GM23338 (cell line): ENCODE measurements at regions not wholly inside any gene's neighbourhood (a gene's known extent, or its start where the extent isn't known, plus 50 kb on each side); places are given as distances from the start of the nearest gene placed in this dataset.

Source experiments
- ATAC-seq: fragments of 200-7000 bp; cut with Tn5 transposase; 3 replicates; pipeline ENCODE4 v1.9.1; 2020
- DNase-seq: peaks from one replicate; pipeline ENCODE4 v3.0.0-alpha.2; 2015; ENCODE audit warnings: low spot score
- H2AFZ ChIP-seq: fragments of 200-600 bp; sonication (generic); 2 replicates; pipeline ENCODE4 v1.8.0; 2016; ENCODE audit warnings: antibody characterized with exemption, mild to moderate bottlenecking, moderate library complexity
- H3F3A ChIP-seq: fragments of 200-600 bp; sonication (generic); replicated peaks from 2 replicates; pipeline ENCODE4 v1.8.0; 2017; ENCODE audit warnings: antibody characterized with exemption, mixed run types, low read depth
- H3K27ac ChIP-seq: fragments of 200-600 bp; sonication (generic); 2 replicates; pipeline ENCODE4 v1.6.1; 2016; ENCODE audit warnings: low read depth
- H3K27me3 ChIP-seq: fragments of 200-600 bp; sonication (generic); 2 replicates; pipeline ENCODE4 v1.8.0; 2016; ENCODE audit warnings: mild to moderate bottlenecking, mixed run types, moderate library complexity; ENCODE audit not compliant: insufficient read depth
- H3K36me3 ChIP-seq: fragments of 200-600 bp; sonication (generic); 2 replicates; pipeline ENCODE4 v1.8.0; 2016; ENCODE audit warnings: mild to moderate bottlenecking; ENCODE audit not compliant: insufficient read depth
- H3K4me1 ChIP-seq: fragments of 200-600 bp; sonication (generic); 2 replicates; pipeline ENCODE4 v1.8.0; 2016; ENCODE audit warnings: mild to moderate bottlenecking, moderate library complexity; ENCODE audit not compliant: insufficient read depth
- H3K4me2 ChIP-seq: fragments of 200-600 bp; sonication (generic); 2 replicates; pipeline ENCODE4 v1.7.1; 2017; ENCODE audit warnings: mixed run types
- H3K4me3 ChIP-seq: fragments of 200-600 bp; sonication (generic); 2 replicates; pipeline ENCODE4 v1.6.1; 2016; ENCODE audit warnings: mixed run types
- H3K79me2 ChIP-seq: fragments of 200-600 bp; sonication (generic); replicated peaks from 2 replicates; pipeline ENCODE4 v1.8.0; 2017; ENCODE audit warnings: mild to moderate bottlenecking; ENCODE audit not compliant: insufficient read depth
- H3K9me2 ChIP-seq: fragments of 200-600 bp; sonication (generic); 2 replicates; pipeline ENCODE4 v1.8.0; 2017; ENCODE audit not compliant: insufficient read depth
- H4K20me1 ChIP-seq: fragments of 200-600 bp; sonication (generic); replicated peaks from 2 replicates; pipeline ENCODE4 v1.8.0; 2017; ENCODE audit warnings: mild to moderate bottlenecking; ENCODE audit not compliant: insufficient read depth
- H3K27ac Mint-ChIP-seq: 2 replicates; pipeline ENCODE4 v1.8.0; 2020; ENCODE audit warnings: inconsistent platforms, mild to moderate bottlenecking, moderate library complexity, mixed read lengths
- H3K27me3 Mint-ChIP-seq: 3 replicates; pipeline ENCODE4 v1.8.0; 2022; ENCODE audit warnings: low read depth, mild to moderate bottlenecking, moderate library complexity, mixed read lengths, inconsistent platforms; ENCODE audit not compliant: insufficient read depth, poor library complexity
- H3K36me3 Mint-ChIP-seq: 3 replicates; pipeline ENCODE4 v1.8.0; 2021; ENCODE audit warnings: low read depth, mild to moderate bottlenecking, inconsistent platforms, moderate library complexity, mixed read lengths
- H3K4me1 Mint-ChIP-seq: 3 replicates; pipeline ENCODE4 v1.8.0; 2020; ENCODE audit warnings: mild to moderate bottlenecking, inconsistent platforms, mixed read lengths
- H3K4me3 Mint-ChIP-seq: 3 replicates; pipeline ENCODE4 v1.8.0; 2021; ENCODE audit warnings: moderate library complexity, mild to moderate bottlenecking, inconsistent platforms, mixed read lengths
- H3K9me3 Mint-ChIP-seq: 3 replicates; pipeline ENCODE4 v1.8.0; 2020; ENCODE audit warnings: moderate library complexity, mild to moderate bottlenecking, inconsistent platforms, mixed read lengths
- CREB1 ChIP-seq: fragments of 250-450 bp; sonication (Bioruptor Pico); IDR thresholded peaks from 2 replicates; pipeline ENCODE4 v1.5.0; 2020; ENCODE audit warnings: low read depth, mild to moderate bottlenecking, moderate library complexity
- EZH2 ChIP-seq: fragments of 200-600 bp; sonication (generic); IDR thresholded peaks from one replicate; pipeline ENCODE4 v1.8.0; 2017; ENCODE audit warnings: antibody characterized with exemption, mild to moderate bottlenecking, low read depth; ENCODE audit not compliant: unreplicated experiment
- POLR2AphosphoS5 ChIP-seq: IDR thresholded peaks from 2 replicates; pipeline ENCODE4 v1.6.1; 2016; ENCODE audit warnings: antibody characterized with exemption, low read depth
- STAT1 ChIP-seq: IDR thresholded peaks from one replicate; pipeline ENCODE4 v1.6.1; 2016; ENCODE audit warnings: antibody characterized with exemption; ENCODE audit not compliant: unreplicated experiment
- ZNF114 ChIP-seq: fragments of 250-450 bp; sonication (Bioruptor Pico); IDR thresholded peaks from 2 replicates; pipeline ENCODE4 v1.5.0; 2020; ENCODE audit warnings: mild to moderate bottlenecking, moderate library complexity
- TF ChIP-seq, protein P1 (sequence below): fragments of 250-450 bp; sonication (Bioruptor Pico); IDR thresholded peaks from 2 replicates; pipeline ENCODE4 v1.5.0; 2020; ENCODE audit warnings: mild to moderate bottlenecking, moderate library complexity

GRCh38 chr1:78730054-78730453, 80.4 kb downstream of the IFI44 start:
- no peak overlapping the region for H3K4me3 Mint-ChIP-seq
- Histone ChIP-seq H3K4me2 (no peak overlapping the region), H3K4me1 (no peaks in the 10 kb centered on the region), H3K9me2 (no peaks in the 10 kb centered on the region; the same call in 1 of the 2 replicates), H2AFZ (no peak overlapping the region), H3K4me3 (no peak overlapping the region), H3F3A (no peaks in the 10 kb centered on the region), H3K27ac (no peak overlapping the region), H4K20me1 (no peaks in the 10 kb centered on the region), H3K79me2 (no peaks in the 10 kb centered on the region), H3K36me3 (no peaks in the 10 kb centered on the region), H3K27me3 (no peaks in the 10 kb centered on the region)
- no peaks in the 10 kb centered on the region for H3K4me1 Mint-ChIP-seq
- H3K9me3 Mint-ChIP-seq = no peaks in the 10 kb centered on the region
- no peaks in the 10 kb centered on the region for H3K36me3 Mint-ChIP-seq
- H3K27ac Mint-ChIP-seq = no peak overlapping the region
- no peaks in the 10 kb centered on the region for H3K27me3 Mint-ChIP-seq
- TF ChIP-seq EZH2 (no peak), CREB1 (no peak), POLR2AphosphoS5 (no peak), STAT1 (no peak)
- TF ChIP-seq, protein P1, sequence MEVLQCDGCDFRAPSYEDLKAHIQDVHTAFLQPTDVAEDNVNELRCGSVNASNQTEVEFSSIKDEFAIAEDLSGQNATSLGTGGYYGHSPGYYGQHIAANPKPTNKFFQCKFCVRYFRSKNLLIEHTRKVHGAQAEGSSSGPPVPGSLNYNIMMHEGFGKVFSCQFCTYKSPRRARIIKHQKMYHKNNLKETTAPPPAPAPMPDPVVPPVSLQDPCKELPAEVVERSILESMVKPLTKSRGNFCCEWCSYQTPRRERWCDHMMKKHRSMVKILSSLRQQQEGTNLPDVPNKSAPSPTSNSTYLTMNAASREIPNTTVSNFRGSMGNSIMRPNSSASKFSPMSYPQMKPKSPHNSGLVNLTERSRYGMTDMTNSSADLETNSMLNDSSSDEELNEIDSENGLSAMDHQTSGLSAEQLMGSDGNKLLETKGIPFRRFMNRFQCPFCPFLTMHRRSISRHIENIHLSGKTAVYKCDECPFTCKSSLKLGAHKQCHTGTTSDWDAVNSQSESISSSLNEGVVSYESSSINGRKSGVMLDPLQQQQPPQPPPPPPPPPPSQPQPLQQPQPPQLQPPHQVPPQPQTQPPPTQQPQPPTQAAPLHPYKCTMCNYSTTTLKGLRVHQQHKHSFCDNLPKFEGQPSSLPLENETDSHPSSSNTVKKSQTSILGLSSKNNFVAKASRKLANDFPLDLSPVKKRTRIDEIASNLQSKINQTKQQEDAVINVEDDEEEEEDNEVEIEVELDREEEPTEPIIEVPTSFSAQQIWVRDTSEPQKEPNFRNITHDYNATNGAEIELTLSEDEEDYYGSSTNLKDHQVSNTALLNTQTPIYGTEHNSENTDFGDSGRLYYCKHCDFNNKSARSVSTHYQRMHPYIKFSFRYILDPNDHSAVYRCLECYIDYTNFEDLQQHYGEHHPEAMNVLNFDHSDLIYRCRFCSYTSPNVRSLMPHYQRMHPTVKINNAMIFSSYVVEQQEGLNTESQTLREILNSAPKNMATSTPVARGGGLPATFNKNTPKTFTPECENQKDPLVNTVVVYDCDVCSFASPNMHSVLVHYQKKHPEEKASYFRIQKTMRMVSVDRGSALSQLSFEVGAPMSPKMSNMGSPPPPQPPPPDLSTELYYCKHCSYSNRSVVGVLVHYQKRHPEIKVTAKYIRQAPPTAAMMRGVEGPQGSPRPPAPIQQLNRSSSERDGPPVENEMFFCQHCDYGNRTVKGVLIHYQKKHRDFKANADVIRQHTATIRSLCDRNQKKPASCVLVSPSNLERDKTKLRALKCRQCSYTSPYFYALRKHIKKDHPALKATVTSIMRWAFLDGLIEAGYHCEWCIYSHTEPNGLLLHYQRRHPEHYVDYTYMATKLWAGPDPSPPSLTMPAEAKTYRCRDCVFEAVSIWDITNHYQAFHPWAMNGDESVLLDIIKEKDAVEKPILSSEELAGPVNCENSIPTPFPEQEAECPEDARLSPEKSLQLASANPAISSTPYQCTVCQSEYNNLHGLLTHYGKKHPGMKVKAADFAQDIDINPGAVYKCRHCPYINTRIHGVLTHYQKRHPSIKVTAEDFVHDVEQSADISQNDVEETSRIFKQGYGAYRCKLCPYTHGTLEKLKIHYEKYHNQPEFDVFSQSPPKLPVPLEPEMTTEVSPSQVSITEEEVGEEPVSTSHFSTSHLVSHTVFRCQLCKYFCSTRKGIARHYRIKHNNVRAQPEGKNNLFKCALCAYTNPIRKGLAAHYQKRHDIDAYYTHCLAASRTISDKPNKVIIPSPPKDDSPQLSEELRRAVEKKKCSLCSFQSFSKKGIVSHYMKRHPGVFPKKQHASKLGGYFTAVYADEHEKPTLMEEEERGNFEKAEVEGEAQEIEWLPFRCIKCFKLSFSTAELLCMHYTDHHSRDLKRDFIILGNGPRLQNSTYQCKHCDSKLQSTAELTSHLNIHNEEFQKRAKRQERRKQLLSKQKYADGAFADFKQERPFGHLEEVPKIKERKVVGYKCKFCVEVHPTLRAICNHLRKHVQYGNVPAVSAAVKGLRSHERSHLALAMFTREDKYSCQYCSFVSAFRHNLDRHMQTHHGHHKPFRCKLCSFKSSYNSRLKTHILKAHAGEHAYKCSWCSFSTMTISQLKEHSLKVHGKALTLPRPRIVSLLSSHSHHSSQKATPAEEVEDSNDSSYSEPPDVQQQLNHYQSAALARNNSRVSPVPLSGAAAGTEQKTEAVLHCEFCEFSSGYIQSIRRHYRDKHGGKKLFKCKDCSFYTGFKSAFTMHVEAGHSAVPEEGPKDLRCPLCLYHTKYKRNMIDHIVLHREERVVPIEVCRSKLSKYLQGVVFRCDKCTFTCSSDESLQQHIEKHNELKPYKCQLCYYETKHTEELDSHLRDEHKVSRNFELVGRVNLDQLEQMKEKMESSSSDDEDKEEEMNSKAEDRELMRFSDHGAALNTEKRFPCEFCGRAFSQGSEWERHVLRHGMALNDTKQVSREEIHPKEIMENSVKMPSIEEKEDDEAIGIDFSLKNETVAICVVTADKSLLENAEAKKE (CRISPR knock-in tag) = no peak
- DNase-seq = no peak
- no peak for ATAC-seq

GRCh38 chr1:78731674-78732073, 82.0 kb downstream of the IFI44 start:
- H2AFZ ChIP-seq = no peak overlapping the region
- DNase-seq (no peak), ATAC-seq (no peak)
- Mint-ChIP-seq H3K36me3 (no peaks in the 10 kb centered on the region), H3K4me1 (no peaks in the 10 kb centered on the region), H3K27me3 (no peaks in the 10 kb centered on the region), H3K4me3 (no peak overlapping the region), H3K27ac (no peak overlapping the region), H3K9me3 (no peaks in the 10 kb centered on the region)
- H4K20me1 ChIP-seq = no peaks in the 10 kb centered on the region
- H3K27me3 ChIP-seq = no peaks in the 10 kb centered on the region
- no peak for TF ChIP-seq ZNF114
- no peak overlapping the region for H3K4me2 ChIP-seq
- no peaks in the 10 kb centered on the region for H3K36me3 ChIP-seq
- H3K4me3 ChIP-seq = no peak overlapping the region
- no peaks in the 10 kb centered on the region for H3K4me1 ChIP-seq
- H3F3A ChIP-seq = no peaks in the 10 kb centered on the region
- H3K27ac ChIP-seq = no peak overlapping the region
- H3K9me2 ChIP-seq = no peaks in the 10 kb centered on the region; the same call in 1 of the 2 replicates
- H3K79me2 ChIP-seq = no peaks in the 10 kb centered on the region
